SK-N-SH treated with all-trans-retinoic acid at 6 μM for 48 hours (cell line): ENCODE measurements at regions not wholly inside any gene's neighbourhood (a gene's known extent, or its start where the extent isn't known, plus 50 kb on each side); places are given as distances from the start of the nearest gene placed in this dataset.

ENCODE experiments used
- ATAC-seq: fragments of 200-7000 bp; cut with Tn5 transposase; 3 replicates; pipeline ENCODE4 v1.9.1; 2020; ENCODE audit warnings: mild to moderate bottlenecking, moderate library complexity
- ARNTL ChIP-seq: fragments of 450-650 bp; formaldehyde crosslinking; IDR thresholded peaks from 2 replicates; pipeline ENCODE4 v1.5.0; 2020; ENCODE audit warnings: low read depth, mild to moderate bottlenecking, moderate library complexity, borderline replicate concordance
- BACH2 ChIP-seq: fragments of 250-450 bp; sonication (Bioruptor Pico); IDR thresholded peaks from 2 replicates; pipeline ENCODE4 v1.9.0; 2021; ENCODE audit warnings: mild to moderate bottlenecking, borderline replicate concordance
- CSDC2 ChIP-seq: fragments of 250-450 bp; sonication (Bioruptor Pico); IDR thresholded peaks from 2 replicates; pipeline ENCODE4 v1.5.0; 2020; ENCODE audit warnings: mild to moderate bottlenecking, moderate library complexity
- GLIS3 ChIP-seq: fragments of 250-450 bp; sonication (Bioruptor Pico); IDR thresholded peaks from 2 replicates; pipeline ENCODE4 v1.5.0; 2020; ENCODE audit warnings: mild to moderate bottlenecking, moderate library complexity
- OSR1 ChIP-seq: fragments of 250-450 bp; sonication (Bioruptor Pico); IDR thresholded peaks from 2 replicates; pipeline ENCODE4 v1.8.0; 2022; ENCODE audit warnings: moderate library complexity, mild to moderate bottlenecking, inconsistent platforms
- PPARA ChIP-seq: fragments of 250-450 bp; sonication (Bioruptor Pico); IDR thresholded peaks from 2 replicates; pipeline ENCODE4 v1.5.0; 2020; ENCODE audit warnings: mild to moderate bottlenecking, borderline replicate concordance
- RARB ChIP-seq: fragments of 250-450 bp; sonication (Bioruptor Pico); IDR thresholded peaks from 2 replicates; pipeline ENCODE4 v1.8.0; 2021; ENCODE audit warnings: mild to moderate bottlenecking, moderate library complexity
- SNAI2 ChIP-seq: fragments of 250-450 bp; sonication (Bioruptor Pico); IDR thresholded peaks from 2 replicates; pipeline ENCODE4 v1.5.0; 2020; ENCODE audit warnings: mild to moderate bottlenecking, moderate library complexity
- TCF4 ChIP-seq: fragments of 250-450 bp; sonication (Bioruptor Pico); IDR thresholded peaks from 2 replicates; pipeline ENCODE4 v1.8.0; 2021; ENCODE audit warnings: mild to moderate bottlenecking, moderate library complexity, borderline replicate concordance
- TOX ChIP-seq: fragments of 250-450 bp; sonication (Bioruptor Pico); IDR thresholded peaks from 2 replicates; pipeline ENCODE4 v1.8.0; 2021; ENCODE audit warnings: mild to moderate bottlenecking, moderate library complexity, borderline replicate concordance
- ZC3H10 ChIP-seq: fragments of 250-450 bp; sonication (Bioruptor Pico); IDR thresholded peaks from 2 replicates; pipeline ENCODE4 v1.5.1; 2021; ENCODE audit warnings: mild to moderate bottlenecking, moderate library complexity
- ZNF565 ChIP-seq: fragments of 450-650 bp; formaldehyde crosslinking; conservative IDR thresholded peaks from 2 replicates; pipeline ENCODE4 v1.5.0; 2020; ENCODE audit warnings: low read depth, mild to moderate bottlenecking, moderate library complexity
- ZNF8 ChIP-seq: fragments of 450-650 bp; formaldehyde crosslinking; IDR thresholded peaks from 2 replicates; pipeline ENCODE4 v1.5.0; 2020; ENCODE audit warnings: mild to moderate bottlenecking, moderate library complexity
- TF ChIP-seq, protein P1 (sequence below): fragments of 250-450 bp; sonication (Bioruptor Pico); IDR thresholded peaks from 2 replicates; pipeline ENCODE4 v1.5.0; 2020; ENCODE audit warnings: mild to moderate bottlenecking, moderate library complexity
- TF ChIP-seq, protein P2 (sequence below): fragments of 250-450 bp; sonication (Bioruptor Pico); IDR thresholded peaks from 2 replicates; pipeline ENCODE4 v1.8.0; 2020; ENCODE audit warnings: mild to moderate bottlenecking, moderate library complexity, borderline replicate concordance
- TF ChIP-seq, protein P3 (sequence below): fragments of 250-450 bp; sonication (Bioruptor Pico); IDR thresholded peaks from 2 replicates; pipeline ENCODE4 v1.8.0; 2021; ENCODE audit warnings: low read depth, mild to moderate bottlenecking, moderate library complexity, borderline replicate concordance
- TF ChIP-seq, protein P4 (sequence below): fragments of 250-450 bp; sonication (Bioruptor Pico); IDR thresholded peaks from 2 replicates; pipeline ENCODE4 v1.5.1; 2020; ENCODE audit warnings: low read depth, mild to moderate bottlenecking, moderate library complexity

DNA sequence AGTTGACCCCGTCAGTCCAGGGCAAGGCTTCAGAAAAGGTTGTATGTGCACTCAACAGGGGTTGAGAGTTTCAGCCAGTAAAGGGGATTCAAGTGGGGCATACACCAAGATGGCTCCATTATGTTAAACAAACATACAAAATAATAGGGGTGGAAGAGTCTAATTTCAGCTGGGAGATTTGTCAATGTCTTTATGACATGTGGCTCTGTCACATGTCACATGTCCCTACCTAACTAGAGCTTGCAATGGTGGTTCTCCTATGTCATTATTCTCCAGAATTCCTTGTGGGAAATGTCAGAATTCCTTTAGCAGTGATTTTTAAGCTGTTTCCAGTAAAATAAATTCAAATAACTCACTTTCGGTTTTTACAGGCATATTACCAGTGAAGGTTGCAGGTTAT is 392.0 kb upstream of the ADGRL4 start:
- ATAC-seq, result no peak

DNA sequence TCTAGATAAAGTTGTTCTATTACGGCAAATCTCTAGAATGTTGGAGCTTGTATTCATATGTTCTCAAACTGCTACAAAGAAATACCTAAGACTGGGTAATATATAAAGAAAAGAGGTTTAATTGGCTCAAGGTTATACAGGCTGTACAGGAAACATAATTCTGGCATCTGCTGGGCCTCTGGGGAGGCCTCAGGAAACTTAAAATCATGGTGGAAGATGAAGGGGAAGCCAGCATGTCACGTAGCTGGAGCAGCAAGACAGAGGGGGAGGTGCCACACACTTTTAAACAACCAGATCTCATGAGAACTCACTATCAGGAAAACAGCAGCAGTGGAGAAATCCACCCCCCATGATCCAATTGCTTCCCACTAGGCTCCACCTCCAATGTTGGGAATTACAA is 390.4 kb upstream of the ADGRL4 start:
- no peak for ATAC-seq
- TF ChIP-seq, protein P1, sequence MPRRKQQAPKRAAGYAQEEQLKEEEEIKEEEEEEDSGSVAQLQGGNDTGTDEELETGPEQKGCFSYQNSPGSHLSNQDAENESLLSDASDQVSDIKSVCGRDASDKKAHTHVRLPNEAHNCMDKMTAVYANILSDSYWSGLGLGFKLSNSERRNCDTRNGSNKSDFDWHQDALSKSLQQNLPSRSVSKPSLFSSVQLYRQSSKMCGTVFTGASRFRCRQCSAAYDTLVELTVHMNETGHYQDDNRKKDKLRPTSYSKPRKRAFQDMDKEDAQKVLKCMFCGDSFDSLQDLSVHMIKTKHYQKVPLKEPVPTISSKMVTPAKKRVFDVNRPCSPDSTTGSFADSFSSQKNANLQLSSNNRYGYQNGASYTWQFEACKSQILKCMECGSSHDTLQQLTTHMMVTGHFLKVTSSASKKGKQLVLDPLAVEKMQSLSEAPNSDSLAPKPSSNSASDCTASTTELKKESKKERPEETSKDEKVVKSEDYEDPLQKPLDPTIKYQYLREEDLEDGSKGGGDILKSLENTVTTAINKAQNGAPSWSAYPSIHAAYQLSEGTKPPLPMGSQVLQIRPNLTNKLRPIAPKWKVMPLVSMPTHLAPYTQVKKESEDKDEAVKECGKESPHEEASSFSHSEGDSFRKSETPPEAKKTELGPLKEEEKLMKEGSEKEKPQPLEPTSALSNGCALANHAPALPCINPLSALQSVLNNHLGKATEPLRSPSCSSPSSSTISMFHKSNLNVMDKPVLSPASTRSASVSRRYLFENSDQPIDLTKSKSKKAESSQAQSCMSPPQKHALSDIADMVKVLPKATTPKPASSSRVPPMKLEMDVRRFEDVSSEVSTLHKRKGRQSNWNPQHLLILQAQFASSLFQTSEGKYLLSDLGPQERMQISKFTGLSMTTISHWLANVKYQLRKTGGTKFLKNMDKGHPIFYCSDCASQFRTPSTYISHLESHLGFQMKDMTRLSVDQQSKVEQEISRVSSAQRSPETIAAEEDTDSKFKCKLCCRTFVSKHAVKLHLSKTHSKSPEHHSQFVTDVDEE (CRISPR knock-in tag), result no peak
- TF ChIP-seq ZC3H10 (CRISPR knock-in tag) (no peak), RARB (CRISPR knock-in tag) (no peak)

More for the DNA sequence above, 392.0 kb upstream of the ADGRL4 start:
- TF ChIP-seq TOX (CRISPR knock-in tag), result no peak
- no peak for TF ChIP-seq PPARA (CRISPR knock-in tag)
- no peak for TF ChIP-seq ARNTL
- TF ChIP-seq SNAI2 (CRISPR knock-in tag), result no peak
- TF ChIP-seq, protein P2, sequence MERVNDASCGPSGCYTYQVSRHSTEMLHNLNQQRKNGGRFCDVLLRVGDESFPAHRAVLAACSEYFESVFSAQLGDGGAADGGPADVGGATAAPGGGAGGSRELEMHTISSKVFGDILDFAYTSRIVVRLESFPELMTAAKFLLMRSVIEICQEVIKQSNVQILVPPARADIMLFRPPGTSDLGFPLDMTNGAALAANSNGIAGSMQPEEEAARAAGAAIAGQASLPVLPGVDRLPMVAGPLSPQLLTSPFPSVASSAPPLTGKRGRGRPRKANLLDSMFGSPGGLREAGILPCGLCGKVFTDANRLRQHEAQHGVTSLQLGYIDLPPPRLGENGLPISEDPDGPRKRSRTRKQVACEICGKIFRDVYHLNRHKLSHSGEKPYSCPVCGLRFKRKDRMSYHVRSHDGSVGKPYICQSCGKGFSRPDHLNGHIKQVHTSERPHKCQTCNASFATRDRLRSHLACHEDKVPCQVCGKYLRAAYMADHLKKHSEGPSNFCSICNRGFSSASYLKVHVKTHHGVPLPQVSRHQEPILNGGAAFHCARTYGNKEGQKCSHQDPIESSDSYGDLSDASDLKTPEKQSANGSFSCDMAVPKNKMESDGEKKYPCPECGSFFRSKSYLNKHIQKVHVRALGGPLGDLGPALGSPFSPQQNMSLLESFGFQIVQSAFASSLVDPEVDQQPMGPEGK (CRISPR knock-in tag), result no peak
- TF ChIP-seq ZC3H10 (CRISPR knock-in tag), result no peak
- TF ChIP-seq BACH2, result no peak
- TF ChIP-seq, protein P1 (CRISPR knock-in tag), result no peak

DNA sequence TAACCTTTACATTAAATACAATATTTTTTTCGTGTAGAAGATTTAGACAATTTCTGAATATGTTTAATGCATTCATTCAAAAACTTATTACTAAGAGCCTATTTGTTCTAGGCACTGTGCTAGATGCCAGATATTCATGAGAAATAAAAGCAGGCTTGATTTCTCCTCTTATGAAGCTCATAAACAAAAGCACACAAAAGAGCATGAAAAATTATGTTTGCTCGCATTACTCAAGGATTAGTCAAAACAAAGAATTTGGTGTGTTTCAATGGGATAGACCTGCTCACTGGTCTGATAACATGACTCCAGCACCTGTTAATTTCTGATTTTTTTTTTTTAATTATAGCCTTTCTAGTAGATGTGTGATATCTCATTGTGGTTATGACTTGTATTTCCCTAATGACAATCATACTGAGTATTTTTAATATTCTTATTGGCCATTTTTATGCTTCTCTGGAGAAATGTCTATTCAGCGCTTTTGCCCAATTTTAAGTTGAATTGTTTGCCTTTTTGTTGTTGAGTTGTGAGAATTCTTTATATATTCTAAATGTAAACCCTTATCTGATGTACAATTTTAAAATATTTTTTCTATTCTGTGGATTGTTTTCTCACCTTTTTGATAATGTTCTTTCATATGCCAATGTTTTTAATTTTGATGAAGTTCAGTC is 382.3 kb upstream of the ADGRL4 start:
- ATAC-seq, result no peak
- TF ChIP-seq RARB (CRISPR knock-in tag) (no peak), CSDC2 (no peak), PPARA (CRISPR knock-in tag) (no peak), ZC3H10 (CRISPR knock-in tag) (no peak), ARNTL (no peak), ZNF8 (no peak), BACH2 (no peak), TOX (CRISPR knock-in tag) (no peak), OSR1 (CRISPR knock-in tag) (no peak), TCF4 (CRISPR knock-in tag) (no peak), ZNF565 (CRISPR knock-in tag) (no peak), SNAI2 (CRISPR knock-in tag) (no peak), GLIS3 (CRISPR knock-in tag) (no peak)
- TF ChIP-seq, protein P3, sequence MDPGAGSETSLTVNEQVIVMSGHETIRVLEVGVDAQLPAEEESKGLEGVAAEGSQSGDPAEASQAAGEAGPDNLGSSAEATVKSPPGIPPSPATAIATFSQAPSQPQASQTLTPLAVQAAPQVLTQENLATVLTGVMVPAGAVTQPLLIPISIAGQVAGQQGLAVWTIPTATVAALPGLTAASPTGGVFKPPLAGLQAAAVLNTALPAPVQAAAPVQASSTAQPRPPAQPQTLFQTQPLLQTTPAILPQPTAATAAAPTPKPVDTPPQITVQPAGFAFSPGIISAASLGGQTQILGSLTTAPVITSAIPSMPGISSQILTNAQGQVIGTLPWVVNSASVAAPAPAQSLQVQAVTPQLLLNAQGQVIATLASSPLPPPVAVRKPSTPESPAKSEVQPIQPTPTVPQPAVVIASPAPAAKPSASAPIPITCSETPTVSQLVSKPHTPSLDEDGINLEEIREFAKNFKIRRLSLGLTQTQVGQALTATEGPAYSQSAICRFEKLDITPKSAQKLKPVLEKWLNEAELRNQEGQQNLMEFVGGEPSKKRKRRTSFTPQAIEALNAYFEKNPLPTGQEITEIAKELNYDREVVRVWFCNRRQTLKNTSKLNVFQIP, result no peak
- TF ChIP-seq, protein P4, sequence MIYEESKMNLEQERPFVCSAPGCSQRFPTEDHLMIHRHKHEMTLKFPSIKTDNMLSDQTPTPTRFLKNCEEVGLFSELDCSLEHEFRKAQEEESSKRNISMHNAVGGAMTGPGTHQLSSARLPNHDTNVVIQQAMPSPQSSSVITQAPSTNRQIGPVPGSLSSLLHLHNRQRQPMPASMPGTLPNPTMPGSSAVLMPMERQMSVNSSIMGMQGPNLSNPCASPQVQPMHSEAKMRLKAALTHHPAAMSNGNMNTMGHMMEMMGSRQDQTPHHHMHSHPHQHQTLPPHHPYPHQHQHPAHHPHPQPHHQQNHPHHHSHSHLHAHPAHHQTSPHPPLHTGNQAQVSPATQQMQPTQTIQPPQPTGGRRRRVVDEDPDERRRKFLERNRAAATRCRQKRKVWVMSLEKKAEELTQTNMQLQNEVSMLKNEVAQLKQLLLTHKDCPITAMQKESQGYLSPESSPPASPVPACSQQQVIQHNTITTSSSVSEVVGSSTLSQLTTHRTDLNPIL (CRISPR knock-in tag), result no peak
- TF ChIP-seq, protein P2 (CRISPR knock-in tag), result no peak
